GM23248 (cell line): ENCODE measurements at regions not wholly inside any gene's neighbourhood (a gene's known extent, or its start where the extent isn't known, plus 50 kb on each side); places are given as distances from the start of the nearest gene placed in this dataset.

Experiments
- DNase-seq: peaks from one replicate; pipeline ENCODE4 v3.0.0-alpha.2; 2015
- H2AFZ ChIP-seq: fragments of 200-600 bp; sonication (generic); 2 replicates; pipeline ENCODE4 v1.6.1; 2016; ENCODE audit warnings: antibody characterized with exemption
- H3F3A ChIP-seq: fragments of 200-600 bp; sonication (generic); 2 replicates; pipeline ENCODE4 v1.6.1; 2016; ENCODE audit warnings: mild to moderate bottlenecking, antibody characterized with exemption, mixed run types; ENCODE audit not compliant: insufficient read depth
- H3K27ac ChIP-seq: fragments of 200-600 bp; sonication (generic); 2 replicates; pipeline ENCODE4 v1.5.1; 2016; ENCODE audit warnings: mild to moderate bottlenecking
- H3K27me3 ChIP-seq: fragments of 200-600 bp; sonication (generic); replicated peaks from 2 replicates; pipeline ENCODE4 v1.6.1; 2016; ENCODE audit warnings: mild to moderate bottlenecking; ENCODE audit not compliant: insufficient read depth
- H3K36me3 ChIP-seq: fragments of 200-600 bp; sonication (generic); 2 replicates; pipeline ENCODE4 v1.6.1; 2016; ENCODE audit warnings: low read depth, mild to moderate bottlenecking
- H3K4me1 ChIP-seq: fragments of 200-600 bp; sonication (generic); 2 replicates; pipeline ENCODE4 v1.6.1; 2016; ENCODE audit warnings: mild to moderate bottlenecking; ENCODE audit not compliant: insufficient read depth
- H3K4me2 ChIP-seq: fragments of 200-600 bp; sonication (generic); one replicate; pipeline ENCODE4 v1.6.1; 2016; ENCODE audit warnings: mild to moderate bottlenecking; ENCODE audit not compliant: unreplicated experiment
- H3K4me3 ChIP-seq: fragments of 200-600 bp; sonication (generic); 2 replicates; pipeline ENCODE4 v1.5.1; 2016; ENCODE audit warnings: mild to moderate bottlenecking
- H3K79me2 ChIP-seq: fragments of 200-600 bp; sonication (generic); 2 replicates; pipeline ENCODE4 v1.6.1; 2016; ENCODE audit warnings: mild to moderate bottlenecking; ENCODE audit not compliant: insufficient read depth
- H3K9ac ChIP-seq: fragments of 200-600 bp; sonication (generic); 2 replicates; pipeline ENCODE4 v1.6.1; 2016; ENCODE audit warnings: mild to moderate bottlenecking
- H3K9me2 ChIP-seq: fragments of 200-600 bp; sonication (generic); 2 replicates; pipeline ENCODE4 v1.6.1; 2016; ENCODE audit warnings: mixed run types, mild to moderate bottlenecking, moderate library complexity; ENCODE audit not compliant: insufficient read depth
- H3K9me3 ChIP-seq: fragments of 200-600 bp; sonication (generic); one replicate; pipeline ENCODE4 v1.6.1; 2017; ENCODE audit warnings: low read depth
- H4K20me1 ChIP-seq: fragments of 200-600 bp; sonication (generic); 2 replicates; pipeline ENCODE4 v1.6.0; 2016; ENCODE audit not compliant: insufficient read depth
- EZH2 ChIP-seq: fragments of 200-600 bp; sonication (generic); IDR thresholded peaks from 2 replicates; pipeline ENCODE4 v1.6.1; 2018; ENCODE audit warnings: antibody characterized with exemption, mild to moderate bottlenecking; ENCODE audit not compliant: insufficient read depth, poor library complexity, severe bottlenecking
- EZH2phosphoT487 ChIP-seq: fragments of 200-600 bp; sonication (generic); IDR thresholded peaks from 2 replicates; pipeline ENCODE4 v1.6.1; 2018; ENCODE audit warnings: antibody characterized with exemption, moderate library complexity, mild to moderate bottlenecking, low read depth; ENCODE audit not compliant: insufficient read depth
- WGBS, 2 experiments: methylation state at CpG; one replicate each; pipeline ENCODE4 v1.1.6; 2015 to 2017; ENCODE audit warnings: low lambda C conversion rate in 2 of 2, low coverage in 1 of 2; ENCODE audit errors: missing lambda C conversion rate in 2 of 2; 5-methylcytosine and 5-hydroxymethylcytosine counted together
- in situ Hi-C: fragments of 300-500 bp; cut with MboI; formaldehyde crosslinking; loops from 2 replicates; pipeline ENCODE4 v1.15.0; 2020

GRCh38 chr3:99269606-99270351 lies 368.3 kb upstream of the DCBLD2 start:
- no peak overlapping the region for H3K9ac ChIP-seq
- peak overlapping the region; percentile 21; the same call in 1 of the 2 replicates for H2AFZ ChIP-seq
- H3K27ac ChIP-seq: no peak overlapping the region
- H3K4me2 ChIP-seq: peak overlapping the region; percentile 19
- no peak for TF ChIP-seq EZH2phosphoT487
- TF ChIP-seq EZH2: no peak
- no peaks in the 10 kb centered on the region for H3K79me2 ChIP-seq
- H3F3A ChIP-seq: peaks cover 7% of the 10 kb centered on the region; the same call in 1 of the 2 replicates
- DNase-seq: peak; percentile 65
- H3K27me3 ChIP-seq: no peaks in the 10 kb centered on the region
- no peaks in the 10 kb centered on the region for H4K20me1 ChIP-seq
- H3K9me2 ChIP-seq: peaks cover 4% of the 10 kb centered on the region; the same call in 1 of the 2 replicates
- H3K4me1 ChIP-seq: no peaks in the 10 kb centered on the region
- H3K4me3 ChIP-seq: no peak overlapping the region
- no peaks in the 10 kb centered on the region for H3K36me3 ChIP-seq
- H3K9me3 ChIP-seq: no peaks in the 10 kb centered on the region
- in situ Hi-C loops: no loop called here
- WGBS, 2 experiments: 15 to 17% methylated on average over 9 of the region's 9 CpGs

- Histone ChIP-seq H3K4me3 (no peak overlapping the region), H3K9me3 (no peaks in the 10 kb centered on the region), H3F3A (no peaks in the 10 kb centered on the region), H4K20me1 (no peaks in the 10 kb centered on the region), H3K4me2 (no peak overlapping the region), H3K27ac (no peak overlapping the region), H2AFZ (no peak overlapping the region), H3K4me1 (0 out of 2 replicates have a peak, but pooled peaks cover 7% of the 10 kb centered on the region), H3K9me2 (no peaks in the 10 kb centered on the region), H3K27me3 (no peaks in the 10 kb centered on the region), H3K9ac (no peak overlapping the region), H3K36me3 (no peaks in the 10 kb centered on the region), H3K79me2 (no peaks in the 10 kb centered on the region)
- no peak for DNase-seq
- 65 to 71% methylated on average over 3 of the region's 3 CpGs for WGBS, 2 experiments
- TF ChIP-seq EZH2phosphoT487 (no peak), EZH2 (no peak)
- in situ Hi-C loops: no loop called here
Measured at GRCh38 chr3:99256788-99257187, 355.3 kb upstream of the DCBLD2 start.

GRCh38 chr3:99253963-99254355 lies 352.5 kb upstream of the DCBLD2 start:
- Histone ChIP-seq H3K9me2 (no peaks in the 10 kb centered on the region), H3K79me2 (no peaks in the 10 kb centered on the region), H3K4me2 (no peak overlapping the region), H2AFZ (no peak overlapping the region), H3K9me3 (no peaks in the 10 kb centered on the region), H3K4me1 (peaks cover 34% of the 10 kb centered on the region), H3K27ac (no peak overlapping the region), H3K36me3 (no peaks in the 10 kb centered on the region), H3K9ac (no peak overlapping the region), H3K27me3 (no peaks in the 10 kb centered on the region), H3K4me3 (no peak overlapping the region), H3F3A (peaks cover 23% of the 10 kb centered on the region), H4K20me1 (no peaks in the 10 kb centered on the region)
- 50 to 54% methylated on average over 2 of the region's 2 CpGs for WGBS, 2 experiments
- in situ Hi-C loops: no loop called here
- DNase-seq: peak; percentile 11
- TF ChIP-seq EZH2: no peak
- TF ChIP-seq EZH2phosphoT487: no peak

- Histone ChIP-seq H3K36me3 (no peaks in the 10 kb centered on the region), H3K9me3 (no peaks in the 10 kb centered on the region), H3K4me3 (no peak overlapping the region), H3K27me3 (no peaks in the 10 kb centered on the region), H3K79me2 (no peaks in the 10 kb centered on the region), H2AFZ (no peak overlapping the region), H4K20me1 (no peaks in the 10 kb centered on the region), H3K9ac (no peak overlapping the region), H3K27ac (peak overlapping the region; percentile 51), H3F3A (peaks cover 49% of the 10 kb centered on the region), H3K4me2 (peak overlapping the region; percentile 60), H3K4me1 (peaks cover 64% of the 10 kb centered on the region), H3K9me2 (no peaks in the 10 kb centered on the region)
- WGBS, 2 experiments: 68 to 74% methylated on average over 1 of the region's 1 CpG
- TF ChIP-seq EZH2: no peak
- in situ Hi-C loops: no loop called here
- DNase-seq: peak; percentile 24
Measured at GRCh38 chr3:99250821-99251355, 349.4 kb upstream of the DCBLD2 start.
